ENCODE measurements at regions not wholly inside any gene's neighbourhood (a gene's known extent, or its start where the extent isn't known, plus 50 kb on each side); places are given as distances from the start of the nearest gene placed in this dataset.

DNA sequence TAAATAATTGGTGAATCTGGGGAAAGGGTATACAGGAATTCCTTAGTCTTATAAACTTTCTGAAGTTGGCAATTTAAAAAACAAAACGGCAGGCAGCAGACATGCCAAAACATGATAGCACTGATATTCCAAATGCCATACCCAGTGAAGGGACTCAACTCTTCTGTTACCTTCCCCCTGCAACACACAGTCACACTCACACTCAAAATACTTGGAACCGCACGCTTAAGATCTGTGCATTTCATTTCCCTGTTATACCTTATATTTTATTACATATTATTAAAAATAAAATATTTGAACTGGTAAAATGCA is 123.4 kb downstream of the ZFP36L2 start:
- WGBS, 2 donors = 74 to 78% methylated on average over 3 of the region's 3 CpGs
- Histone ChIP-seq H3K9me3 (no peaks in the 10 kb centered on the region), H3K27me3 (no peaks in the 10 kb centered on the region), H3K36me3 (no peaks in the 10 kb centered on the region), H3K4me1 (peaks cover 0 to 88% (median 54%) of the 10 kb centered on the region in 4 donors), H3K27ac (peak overlapping the region; percentile 81 to 94 (median 89)), H3K4me3 (no peak overlapping the region)
- DNase-seq (ENCODE audit: low spot score in 2 of 2) = no peak
- no peak for TF ChIP-seq EP300 (IDR thresholded peaks at IDR 0.05)
- TF ChIP-seq POLR2A (IDR thresholded peaks at IDR 0.05) = no peak
- no peak for TF ChIP-seq CTCF (IDR thresholded peaks at IDR 0.05)

GRCh38 chr2:43102366-43103092 is 123.9 kb downstream of the ZFP36L2 start:
- Histone ChIP-seq H3K4me1 (peaks cover 0 to 88% (median 51%) of the 10 kb centered on the region in 4 donors), H3K4me3 (peak overlapping the region in 2 of 4 donors; percentile 21 to 54)
- 29 to 36% methylated on average over 9 of the region's 9 CpGs for WGBS, 2 donors

GRCh38 chr2:43101751-43102150 is 124.7 kb downstream of the ZFP36L2 start:
- peak overlapping the region; percentile 81 to 94 (median 89) for H3K27ac ChIP-seq
- no peak for DNase-seq (ENCODE audit: low spot score in 2 of 2)
- no peaks in the 10 kb centered on the region for H3K36me3 ChIP-seq
- H3K9me3 ChIP-seq = no peaks in the 10 kb centered on the region
- TF ChIP-seq EP300 (IDR thresholded peaks at IDR 0.05) (no peak), CTCF (IDR thresholded peaks at IDR 0.05) (no peak), POLR2A (IDR thresholded peaks at IDR 0.05) (no peak)
- H3K27me3 ChIP-seq = no peaks in the 10 kb centered on the region
- WGBS, 2 donors = 55 to 73% methylated on average over 7 of the region's 7 CpGs
- peak overlapping the region; percentile 21 to 54 (median 33) for H3K4me3 ChIP-seq
- peaks cover 0 to 86% (median 43%) of the 10 kb centered on the region in 4 donors for H3K4me1 ChIP-seq

More at GRCh38 chr2:43102366-43103092, 123.9 kb downstream of the ZFP36L2 start:
- peak in 1 of 2 donors; percentile 48 for DNase-seq (ENCODE audit: low spot score in 2 of 2)
- Histone ChIP-seq H3K36me3 (no peaks in the 10 kb centered on the region), H3K27ac (peak overlapping the region; percentile 81 to 94 (median 89)), H3K27me3 (no peaks in the 10 kb centered on the region), H3K9me3 (no peaks in the 10 kb centered on the region)
- TF ChIP-seq CTCF (IDR thresholded peaks at IDR 0.05) = no peak
- TF ChIP-seq EP300 (IDR thresholded peaks at IDR 0.05) = peak; percentile 32 to 95
- TF ChIP-seq POLR2A (IDR thresholded peaks at IDR 0.05) = peak in 1 of 2 donors; percentile 31

GRCh38 chr2:43100883-43101662 is 125.3 kb downstream of the ZFP36L2 start:
- no peaks in the 10 kb centered on the region for H3K27me3 ChIP-seq
- no peaks in the 10 kb centered on the region for H3K36me3 ChIP-seq
- peak overlapping the region; percentile 81 to 94 (median 89) for H3K27ac ChIP-seq
- peaks cover 0 to 79% (median 37%) of the 10 kb centered on the region in 4 donors for H3K4me1 ChIP-seq
- H3K4me3 ChIP-seq = peak overlapping the region; percentile 21 to 54 (median 33)
- DNase-seq (ENCODE audit: low spot score in 2 of 2) = peak in 1 of 2 donors; percentile 64
- H3K9me3 ChIP-seq = no peaks in the 10 kb centered on the region
- TF ChIP-seq CTCF (IDR thresholded peaks at IDR 0.05) (peak in 1 of 5 experiments; percentile 7), POLR2A (IDR thresholded peaks at IDR 0.05) (peak in 1 of 2 donors; percentile 68), EP300 (IDR thresholded peaks at IDR 0.05) (peak; percentile 45 to 88)
- WGBS, 2 donors = 9 to 23% methylated on average over 36 to 54 of the region's 56 CpGs

All from tibial nerve (tissue), 4 donors.